PC-9 (cell line): ENCODE measurements at regions not wholly inside any gene's neighbourhood (a gene's known extent, or its start where the extent isn't known, plus 50 kb on each side); places are given as distances from the start of the nearest gene placed in this dataset.

Source experiments
- CTCF ChIP-seq: fragments of 200-600 bp; sonication (generic); conservative IDR thresholded peaks from 2 replicates; pipeline ENCODE4 v1.6.1; 2017; ENCODE audit warnings: mixed run types, antibody characterized with exemption, mild to moderate bottlenecking, moderate library complexity
- EZH2 ChIP-seq: fragments of 200-600 bp; sonication (generic); IDR thresholded peaks from 2 replicates; pipeline ENCODE4 v1.8.0; 2017; ENCODE audit warnings: antibody characterized with exemption, low read depth

GRCh38 chr7:16933296-16934279 lies 51.8 kb upstream of the AGR3 start:
- no peak for TF ChIP-seq CTCF
- TF ChIP-seq EZH2, result no peak
